ENCODE measurements at regions not wholly inside any gene's neighbourhood (a gene's known extent, or its start where the extent isn't known, plus 50 kb on each side); places are given as distances from the start of the nearest gene placed in this dataset.

DNA sequence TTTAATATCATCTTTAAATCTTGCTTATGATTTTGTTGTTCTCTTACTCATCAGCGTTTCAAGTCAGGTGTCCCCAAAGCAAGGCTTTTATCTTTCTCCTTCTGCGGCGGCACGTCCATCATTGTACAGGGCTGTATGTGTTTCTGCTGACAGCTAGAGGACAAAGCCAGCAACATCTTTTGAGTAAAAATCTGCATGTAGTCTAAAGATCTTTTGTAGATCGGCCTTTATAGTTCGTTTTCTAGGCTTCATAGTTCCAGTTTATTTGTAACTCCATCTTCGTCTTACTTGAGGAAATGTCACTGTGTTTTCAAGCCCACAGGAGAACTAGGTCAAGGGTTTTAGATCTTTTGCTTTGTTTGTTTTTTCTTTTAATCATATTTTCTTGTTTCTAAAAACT, 211.4 kb upstream of the TOPAZ1 start:
- TF ChIP-seq, protein P1, sequence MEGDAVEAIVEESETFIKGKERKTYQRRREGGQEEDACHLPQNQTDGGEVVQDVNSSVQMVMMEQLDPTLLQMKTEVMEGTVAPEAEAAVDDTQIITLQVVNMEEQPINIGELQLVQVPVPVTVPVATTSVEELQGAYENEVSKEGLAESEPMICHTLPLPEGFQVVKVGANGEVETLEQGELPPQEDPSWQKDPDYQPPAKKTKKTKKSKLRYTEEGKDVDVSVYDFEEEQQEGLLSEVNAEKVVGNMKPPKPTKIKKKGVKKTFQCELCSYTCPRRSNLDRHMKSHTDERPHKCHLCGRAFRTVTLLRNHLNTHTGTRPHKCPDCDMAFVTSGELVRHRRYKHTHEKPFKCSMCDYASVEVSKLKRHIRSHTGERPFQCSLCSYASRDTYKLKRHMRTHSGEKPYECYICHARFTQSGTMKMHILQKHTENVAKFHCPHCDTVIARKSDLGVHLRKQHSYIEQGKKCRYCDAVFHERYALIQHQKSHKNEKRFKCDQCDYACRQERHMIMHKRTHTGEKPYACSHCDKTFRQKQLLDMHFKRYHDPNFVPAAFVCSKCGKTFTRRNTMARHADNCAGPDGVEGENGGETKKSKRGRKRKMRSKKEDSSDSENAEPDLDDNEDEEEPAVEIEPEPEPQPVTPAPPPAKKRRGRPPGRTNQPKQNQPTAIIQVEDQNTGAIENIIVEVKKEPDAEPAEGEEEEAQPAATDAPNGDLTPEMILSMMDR (IDR thresholded peaks at IDR 0.05): no peak
- DNase-seq (ENCODE audit: low spot score): no peak
- H3K4me3 Mint-ChIP-seq (ENCODE audit: unreplicated experiment): no peak overlapping the region
- H3K36me3 Mint-ChIP-seq (ENCODE audit: low read depth): peaks cover 2% of the 10 kb centered on the region
- H3K4me1 Mint-ChIP-seq (ENCODE audit: low read depth): no peaks in the 10 kb centered on the region
- H3K27ac Mint-ChIP-seq (ENCODE audit: unreplicated experiment): no peak overlapping the region
- H3K9me3 Mint-ChIP-seq (ENCODE audit: low read depth): no peaks in the 10 kb centered on the region
- H3K27me3 Mint-ChIP-seq (ENCODE audit: low read depth): peaks cover 7% of the 10 kb centered on the region

DNA sequence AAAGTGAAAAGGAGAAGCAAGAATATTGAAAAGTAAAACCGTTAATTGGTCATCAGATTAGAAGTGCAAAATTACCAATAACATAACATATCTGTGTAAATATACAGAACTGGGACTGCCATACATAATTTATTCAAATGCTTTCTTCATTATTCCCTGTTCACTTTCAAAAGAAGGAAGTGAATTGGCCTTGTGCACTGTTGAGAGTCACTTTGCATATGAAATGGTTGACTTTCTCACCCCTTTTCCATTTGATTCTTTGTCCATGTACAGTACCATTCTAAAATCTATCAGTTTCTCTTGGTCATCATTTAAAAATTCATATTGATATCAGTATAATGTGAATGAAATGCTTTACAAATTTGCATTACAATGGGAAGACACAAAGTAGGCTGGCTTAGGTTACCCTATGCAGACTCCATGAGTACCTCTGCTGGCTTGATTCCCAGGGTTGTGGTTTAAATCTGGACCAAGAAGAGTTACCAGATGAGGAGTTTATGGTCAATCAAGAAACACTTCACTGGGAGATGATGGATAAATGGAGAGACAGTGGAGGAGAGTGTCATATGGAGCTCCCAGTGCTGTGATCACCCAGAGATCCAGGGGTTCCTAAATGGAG, 210.9 kb upstream of the TOPAZ1 start:
- Mint-ChIP-seq H3K27me3 (ENCODE audit: low read depth) (peaks cover 7% of the 10 kb centered on the region), H3K36me3 (ENCODE audit: low read depth) (peaks cover 2% of the 10 kb centered on the region), H3K27ac (ENCODE audit: unreplicated experiment) (no peak overlapping the region), H3K4me1 (ENCODE audit: low read depth) (no peaks in the 10 kb centered on the region), H3K4me3 (ENCODE audit: unreplicated experiment) (no peak overlapping the region), H3K9me3 (ENCODE audit: low read depth) (no peaks in the 10 kb centered on the region)
- TF ChIP-seq, protein P1 (IDR thresholded peaks at IDR 0.05): no peak
- DNase-seq (ENCODE audit: low spot score): no peak

DNA sequence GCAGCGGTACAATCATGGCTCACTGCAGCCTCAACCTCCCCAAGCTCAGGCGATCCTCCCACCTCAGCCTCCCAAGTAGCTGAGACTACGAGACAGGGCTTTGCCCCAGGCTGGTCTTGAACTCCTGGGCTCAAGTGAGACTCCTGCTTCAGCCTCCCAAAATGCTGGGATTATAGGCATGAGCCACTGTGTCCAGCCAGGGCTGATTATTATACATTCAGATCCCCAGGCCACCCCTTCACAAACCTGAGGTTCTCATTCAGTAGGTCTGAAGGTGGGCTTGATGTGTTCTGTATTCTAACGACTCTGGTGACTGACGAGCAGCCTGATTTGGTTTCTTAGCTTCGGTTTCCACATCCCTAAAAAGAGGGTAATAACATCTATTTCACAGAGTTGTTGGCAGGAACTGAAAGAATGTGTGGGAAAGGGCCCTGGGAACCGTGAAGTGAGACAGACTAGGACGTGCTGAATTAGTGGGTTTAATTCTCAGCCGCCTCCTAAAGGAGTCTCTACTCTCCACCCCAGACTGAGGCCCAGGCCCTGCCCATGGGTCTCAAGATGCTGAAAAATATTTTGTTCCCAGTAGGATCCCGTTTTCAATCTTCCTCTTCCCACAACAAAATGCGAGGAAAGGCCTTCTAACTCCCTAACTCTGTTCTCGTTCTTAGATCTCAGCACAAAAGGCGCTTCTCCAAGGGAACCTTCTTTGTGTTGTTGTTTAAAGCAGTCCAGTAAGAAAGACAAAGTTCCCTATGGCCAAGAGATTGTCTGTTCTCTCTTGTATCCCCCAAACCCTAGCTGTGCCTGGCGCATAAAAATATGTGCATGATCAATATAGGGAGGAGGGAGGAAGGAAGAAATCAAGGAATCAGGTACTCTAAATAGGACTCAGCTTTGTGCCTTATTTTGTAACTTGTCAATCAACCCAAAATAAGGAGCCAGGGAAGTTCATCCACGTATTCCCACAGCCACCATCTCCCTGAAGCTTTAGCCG, 210.0 kb upstream of the TOPAZ1 start:
- H3K9me3 Mint-ChIP-seq (ENCODE audit: low read depth): no peaks in the 10 kb centered on the region
- DNase-seq (ENCODE audit: low spot score): no peak
- peaks cover 6% of the 10 kb centered on the region for H3K27me3 Mint-ChIP-seq (ENCODE audit: low read depth)
- no peak overlapping the region for H3K4me3 Mint-ChIP-seq (ENCODE audit: unreplicated experiment)
- TF ChIP-seq, protein P1 (IDR thresholded peaks at IDR 0.05): no peak
- peaks cover 2% of the 10 kb centered on the region for H3K36me3 Mint-ChIP-seq (ENCODE audit: low read depth)
- no peaks in the 10 kb centered on the region for H3K4me1 Mint-ChIP-seq (ENCODE audit: low read depth)
- no peak overlapping the region for H3K27ac Mint-ChIP-seq (ENCODE audit: unreplicated experiment)

DNA sequence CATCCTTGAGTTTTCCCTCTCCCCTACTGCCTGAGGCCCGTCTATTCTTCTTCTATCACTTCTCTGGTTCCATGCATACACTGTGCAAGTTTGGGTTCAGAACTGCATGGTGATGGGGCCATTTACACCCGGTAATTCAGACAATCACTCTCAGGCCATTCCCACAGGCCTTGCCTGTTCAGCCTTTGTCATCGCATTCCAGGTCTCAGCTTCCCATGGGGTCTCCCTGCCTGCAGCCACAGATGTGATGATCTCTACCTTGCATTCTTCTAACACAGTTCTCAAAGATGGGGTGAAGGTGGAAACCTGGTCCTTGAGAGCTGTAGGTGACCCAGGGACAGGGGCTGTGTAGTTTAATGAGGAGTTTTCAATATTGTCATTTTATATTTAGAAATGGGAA, 209.2 kb upstream of the TOPAZ1 start:
- no peak for DNase-seq (ENCODE audit: low spot score)
- Mint-ChIP-seq H3K9me3 (ENCODE audit: low read depth) (no peaks in the 10 kb centered on the region), H3K4me1 (ENCODE audit: low read depth) (no peaks in the 10 kb centered on the region), H3K27ac (ENCODE audit: unreplicated experiment) (no peak overlapping the region), H3K4me3 (ENCODE audit: unreplicated experiment) (no peak overlapping the region), H3K36me3 (ENCODE audit: low read depth) (no peaks in the 10 kb centered on the region), H3K27me3 (ENCODE audit: low read depth) (peaks cover 1% of the 10 kb centered on the region)
- TF ChIP-seq, protein P1 (IDR thresholded peaks at IDR 0.05): no peak

DNA sequence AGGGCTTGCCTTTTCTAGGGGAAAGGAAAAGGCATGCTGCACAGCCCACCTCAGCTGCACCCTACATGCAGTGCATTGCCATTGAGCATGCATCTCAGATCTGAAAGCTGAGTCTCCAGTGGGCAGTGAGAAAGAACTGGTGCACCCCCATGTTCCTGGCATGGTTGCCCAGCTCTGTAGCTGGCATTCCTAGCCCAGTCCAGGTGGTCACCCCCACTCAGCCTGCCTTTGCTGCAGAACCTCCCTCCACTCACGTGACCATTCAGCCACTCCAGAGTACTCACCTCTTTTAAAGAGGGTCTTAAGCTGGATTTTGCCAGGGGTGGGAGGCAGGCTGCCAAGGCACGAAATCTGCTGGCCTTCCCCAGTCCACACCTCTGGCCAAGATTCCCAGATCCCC, 208.6 kb upstream of the TOPAZ1 start:
- no peaks in the 10 kb centered on the region for H3K9me3 Mint-ChIP-seq (ENCODE audit: low read depth)
- H3K36me3 Mint-ChIP-seq (ENCODE audit: low read depth): no peaks in the 10 kb centered on the region
- no peak overlapping the region for H3K4me3 Mint-ChIP-seq (ENCODE audit: unreplicated experiment)
- peaks cover 2% of the 10 kb centered on the region for H3K27me3 Mint-ChIP-seq (ENCODE audit: low read depth)
- no peaks in the 10 kb centered on the region for H3K4me1 Mint-ChIP-seq (ENCODE audit: low read depth)
- H3K27ac Mint-ChIP-seq (ENCODE audit: unreplicated experiment): no peak overlapping the region
- TF ChIP-seq, protein P1 (IDR thresholded peaks at IDR 0.05): no peak
- DNase-seq (ENCODE audit: low spot score): no peak

All from chondrocyte (in vitro differentiated cells).